ENCODE measurements at regions not wholly inside any gene's neighbourhood (a gene's known extent, or its start where the extent isn't known, plus 50 kb on each side); places are given as distances from the start of the nearest gene placed in this dataset.

DNA sequence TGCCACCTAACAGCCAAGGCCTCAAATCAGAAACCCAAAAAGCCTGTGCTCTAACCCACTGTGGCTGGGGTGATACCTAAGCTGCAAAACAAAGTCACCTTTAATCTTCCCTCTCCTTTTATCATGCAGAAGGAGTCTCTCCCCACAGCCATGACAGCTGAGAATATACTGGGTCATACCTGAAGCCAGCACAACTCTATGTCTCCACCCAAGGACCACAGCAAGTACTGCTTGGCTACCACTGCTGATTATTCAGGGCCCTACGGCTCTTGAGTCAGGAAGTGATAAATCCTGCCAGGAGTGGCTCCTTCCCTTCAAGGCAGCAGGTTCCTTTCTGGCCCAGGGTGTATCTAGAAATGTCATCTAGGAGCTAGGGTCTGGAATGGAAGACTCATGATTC, 151.5 kb upstream of the TOM1L1 start:
- ChIA-PET RAD21 (ENCODE audit: low non-redundant PET in 1 of 2, low total read pairs in 2 of 2, uncharacterized antibody in 2 of 2, unreplicated experiment in 2 of 2) (no interaction called here), POLR2A (no interaction called here), CTCF (no interaction called here)
- Histone ChIP-seq H3K79me2 (ENCODE audit: insufficient read depth, low read length) (no peaks in the 10 kb centered on the region), H3K9me2 (ENCODE audit: insufficient read depth) (no peaks in the 10 kb centered on the region), H4K20me1 (ENCODE audit: insufficient read depth) (no peaks in the 10 kb centered on the region), H3K36me3 (ENCODE audit: control insufficient read depth in 1 of 2, insufficient read depth in 2 of 2, low read length in 2 of 2) (no peaks in the 10 kb centered on the region; a peak in 1 of 4 replicates), H3K9ac (ENCODE audit: low read length) (no peak overlapping the region), H2AFZ (ENCODE audit: low read depth, low read length, poor library complexity, severe bottlenecking) (no peak overlapping the region), H3K4me3 (replicated peaks in 1 of 2; ENCODE audit: low read depth in 1 of 2, low read length in 2 of 2) (no peak overlapping the region), H3K4me1 (ENCODE audit: control insufficient read depth in 1 of 2, insufficient read depth in 2 of 2, low read length in 2 of 2) (no peaks in the 10 kb centered on the region), H3K27me3 (ENCODE audit: insufficient read depth, low read length) (no peaks in the 10 kb centered on the region), H3K4me2 (ENCODE audit: low read length) (no peak overlapping the region), H3K9me3 (ENCODE audit: control insufficient read depth in 1 of 2, insufficient read depth in 1 of 2, low read depth in 1 of 2, low read length in 2 of 2) (peaks cover 7 to 15% of the 10 kb centered on the region in 2 experiments; a peak in 2 of 4 replicates), H3K27ac (ENCODE audit: low read depth, low read length) (no peak overlapping the region)
- TF ChIP-seq EZH2 (IDR thresholded peaks at IDR 0.05) (no peak), ZNF274 (IDR thresholded peaks at IDR 0.05; ENCODE audit: low read depth, low read length) (no peak), CEBPB (IDR thresholded peaks at IDR 0.05; ENCODE audit: low read depth) (no peak), SP1 (IDR thresholded peaks at IDR 0.05; ENCODE audit: low read depth) (no peak), SIN3A (IDR thresholded peaks at IDR 0.05; ENCODE audit: low read depth) (no peak), CBX3 (IDR thresholded peaks at IDR 0.05; ENCODE audit: low read depth) (no peak), EGR1 (IDR thresholded peaks at IDR 0.05; ENCODE audit: low read depth) (no peak), POLR2A (IDR thresholded peaks at IDR 0.05; ENCODE audit: borderline replicate concordance, extremely low read depth, insufficient read depth, insufficient read length) (no peak), RAD21 (IDR thresholded peaks at IDR 0.05; ENCODE audit: low read depth) (no peak), EZH2phosphoT487 (IDR thresholded peaks at IDR 0.05; ENCODE audit: borderline replicate concordance) (no peak), TCF7L2 (IDR thresholded peaks at IDR 0.05; ENCODE audit: borderline replicate concordance, extremely low read depth, insufficient read depth, insufficient read length) (no peak), ELF1 (IDR thresholded peaks at IDR 0.05; ENCODE audit: borderline replicate concordance, low read depth) (no peak), YY1 (IDR thresholded peaks at IDR 0.05; ENCODE audit: extremely low read depth, insufficient replicate concordance, low read depth, low read length) (no peak)
- TF ChIP-seq, protein P1, sequence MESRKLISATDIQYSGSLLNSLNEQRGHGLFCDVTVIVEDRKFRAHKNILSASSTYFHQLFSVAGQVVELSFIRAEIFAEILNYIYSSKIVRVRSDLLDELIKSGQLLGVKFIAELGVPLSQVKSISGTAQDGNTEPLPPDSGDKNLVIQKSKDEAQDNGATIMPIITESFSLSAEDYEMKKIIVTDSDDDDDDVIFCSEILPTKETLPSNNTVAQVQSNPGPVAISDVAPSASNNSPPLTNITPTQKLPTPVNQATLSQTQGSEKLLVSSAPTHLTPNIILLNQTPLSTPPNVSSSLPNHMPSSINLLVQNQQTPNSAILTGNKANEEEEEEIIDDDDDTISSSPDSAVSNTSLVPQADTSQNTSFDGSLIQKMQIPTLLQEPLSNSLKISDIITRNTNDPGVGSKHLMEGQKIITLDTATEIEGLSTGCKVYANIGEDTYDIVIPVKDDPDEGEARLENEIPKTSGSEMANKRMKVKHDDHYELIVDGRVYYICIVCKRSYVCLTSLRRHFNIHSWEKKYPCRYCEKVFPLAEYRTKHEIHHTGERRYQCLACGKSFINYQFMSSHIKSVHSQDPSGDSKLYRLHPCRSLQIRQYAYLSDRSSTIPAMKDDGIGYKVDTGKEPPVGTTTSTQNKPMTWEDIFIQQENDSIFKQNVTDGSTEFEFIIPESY (IDR thresholded peaks at IDR 0.05; ENCODE audit: extremely low read depth, insufficient replicate concordance, low read length) = no peak
- TF ChIP-seq, protein P2, sequence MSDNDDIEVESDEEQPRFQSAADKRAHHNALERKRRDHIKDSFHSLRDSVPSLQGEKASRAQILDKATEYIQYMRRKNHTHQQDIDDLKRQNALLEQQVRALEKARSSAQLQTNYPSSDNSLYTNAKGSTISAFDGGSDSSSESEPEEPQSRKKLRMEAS (IDR thresholded peaks at IDR 0.05) = no peak
- TF ChIP-seq, protein P3, sequence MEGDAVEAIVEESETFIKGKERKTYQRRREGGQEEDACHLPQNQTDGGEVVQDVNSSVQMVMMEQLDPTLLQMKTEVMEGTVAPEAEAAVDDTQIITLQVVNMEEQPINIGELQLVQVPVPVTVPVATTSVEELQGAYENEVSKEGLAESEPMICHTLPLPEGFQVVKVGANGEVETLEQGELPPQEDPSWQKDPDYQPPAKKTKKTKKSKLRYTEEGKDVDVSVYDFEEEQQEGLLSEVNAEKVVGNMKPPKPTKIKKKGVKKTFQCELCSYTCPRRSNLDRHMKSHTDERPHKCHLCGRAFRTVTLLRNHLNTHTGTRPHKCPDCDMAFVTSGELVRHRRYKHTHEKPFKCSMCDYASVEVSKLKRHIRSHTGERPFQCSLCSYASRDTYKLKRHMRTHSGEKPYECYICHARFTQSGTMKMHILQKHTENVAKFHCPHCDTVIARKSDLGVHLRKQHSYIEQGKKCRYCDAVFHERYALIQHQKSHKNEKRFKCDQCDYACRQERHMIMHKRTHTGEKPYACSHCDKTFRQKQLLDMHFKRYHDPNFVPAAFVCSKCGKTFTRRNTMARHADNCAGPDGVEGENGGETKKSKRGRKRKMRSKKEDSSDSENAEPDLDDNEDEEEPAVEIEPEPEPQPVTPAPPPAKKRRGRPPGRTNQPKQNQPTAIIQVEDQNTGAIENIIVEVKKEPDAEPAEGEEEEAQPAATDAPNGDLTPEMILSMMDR (IDR thresholded peaks at IDR 0.05 in 2 of 3, conservative IDR thresholded peaks at IDR 0.05 in 1 of 3; ENCODE audit: borderline replicate concordance in 1 of 3, insufficient read depth in 1 of 3, low read depth in 2 of 3, low read length in 2 of 3) = no peak
- ATAC-seq (no peak), DNase-seq (ENCODE audit: low read depth, low spot score) (no peak)
- intact Hi-C loops (cut with micrococcal nuclease) = no loop called here
- no TSS peak for BruUV-seq (replicated peaks)
